H1 (cell line): ENCODE measurements at regions not wholly inside any gene's neighbourhood (a gene's known extent, or its start where the extent isn't known, plus 50 kb on each side); places are given as distances from the start of the nearest gene placed in this dataset.

Experiments
- CTCF ChIA-PET: fragments of 300-600 bp; sonication (Branson Sonifier 250); formaldehyde crosslinking; loops from one replicate; lab custom pipeline; 2021; ENCODE audit not compliant: partially characterized antibody; lab: Charles Lee
- POLR2A ChIA-PET: fragments of 300-600 bp; sonication (Branson Sonifier 250); formaldehyde crosslinking; loops from one replicate; lab custom pipeline; 2021; ENCODE audit warnings: inconsistent platforms; ENCODE audit not compliant: partially characterized antibody; lab: Charles Lee
- DNase-seq, 2 experiments: peaks; one replicate each; pipeline versions ENCODE4 v3.0.0 to v3.0.0-alpha.2; 2010 to 2022; ENCODE audit warnings: low spot score in 2 of 2, low read depth in 1 of 2, mixed read lengths in 1 of 2
- FAIRE-seq: peaks from 2 replicates; lab custom pipeline; 2011; peaks lifted over from hg19 to GRCh38; lab: Jason Lieb, UNC
- H2AFZ ChIP-seq: 2 replicates; pipeline ENCODE4 v1.8.1; 2012; ENCODE audit warnings: low read length, inconsistent platforms
- H2AK5ac ChIP-seq: 2 replicates; pipeline ENCODE4 v1.6.1; 2013; ENCODE audit warnings: low read depth, low read length
- H2BK120ac ChIP-seq: replicated peaks from 2 replicates; pipeline ENCODE3; 2013; ENCODE audit warnings: low read depth, low read length, inconsistent platforms
- H2BK12ac ChIP-seq: 2 replicates; pipeline ENCODE4 v1.6.1; 2013; ENCODE audit warnings: low read depth, low read length
- H2BK15ac ChIP-seq: 2 replicates; pipeline ENCODE4 v1.6.1; 2013; ENCODE audit warnings: low read length
- H2BK20ac ChIP-seq: 2 replicates; pipeline ENCODE4 v1.6.1; 2013; ENCODE audit warnings: low read length
- H2BK5ac ChIP-seq: 2 replicates; pipeline ENCODE4 v1.6.1; 2013; ENCODE audit warnings: low read depth, low read length
- H3K14ac ChIP-seq: 2 replicates; pipeline ENCODE4 v1.6.1; 2013; ENCODE audit warnings: inconsistent platforms; ENCODE audit not compliant: insufficient read length
- H3K18ac ChIP-seq: 2 replicates; pipeline ENCODE4 v1.6.1; 2013; ENCODE audit warnings: low read length; ENCODE audit errors: extremely low read depth
- H3K23ac ChIP-seq: 2 replicates; pipeline ENCODE4 v1.6.1; 2013; ENCODE audit warnings: inconsistent platforms; ENCODE audit not compliant: insufficient read length
- H3K23me2 ChIP-seq: 2 replicates; pipeline ENCODE4 v1.6.1; 2013; ENCODE audit warnings: low read depth, low read length
- H3K27ac ChIP-seq: 2 replicates; pipeline ENCODE4 v1.6.1; 2011; ENCODE audit warnings: low read depth, low read length, inconsistent platforms
- H3K27me3 ChIP-seq, 4 experiments: replicated peaks in 1 of 4; 1 replicate in 1 of 4; 2 replicates in 3 of 4; pipeline versions ENCODE4 v1.6.1 to v1.8.1; 2011 to 2013; ENCODE audit warnings: low read length in 3 of 4, mild to moderate bottlenecking in 3 of 4, inconsistent platforms in 2 of 4, mixed read lengths in 2 of 4, moderate library complexity in 1 of 4; ENCODE audit not compliant: control insufficient read depth in 3 of 4, insufficient read depth in 3 of 4; ENCODE audit errors: extremely low read depth in 1 of 4
- H3K36me3 ChIP-seq, 4 experiments: 2 replicates each; pipeline versions ENCODE4 v1.6.1 to v1.8.1; 2011 to 2013; ENCODE audit warnings: mild to moderate bottlenecking in 4 of 4, low read length in 3 of 4, moderate library complexity in 2 of 4, control low read depth in 1 of 4, inconsistent platforms in 1 of 4; ENCODE audit not compliant: insufficient read depth in 4 of 4, control insufficient read depth in 2 of 4
- H3K4ac ChIP-seq: replicated peaks from 2 replicates; pipeline ENCODE3; 2013; ENCODE audit warnings: low read length, low read depth, mixed read lengths, inconsistent platforms; ENCODE audit not compliant: insufficient read length
- H3K4me1 ChIP-seq, 4 experiments: replicated peaks in 1 of 4; 1 replicate in 1 of 4; 2 replicates in 3 of 4; pipeline versions ENCODE4 v1.6.1 to v1.8.1; 2011 to 2013; ENCODE audit warnings: low read length in 3 of 4, inconsistent platforms in 2 of 4, mixed read lengths in 1 of 4; ENCODE audit not compliant: insufficient read depth in 4 of 4, control insufficient read depth in 3 of 4
- H3K4me2 ChIP-seq, 2 experiments: 2 replicates each; pipeline versions ENCODE4 v1.6.1 to v1.8.1; 2011 to 2013; ENCODE audit warnings: low read depth in 2 of 2, low read length in 2 of 2, control low read depth in 1 of 2, inconsistent platforms in 1 of 2, mild to moderate bottlenecking in 1 of 2; ENCODE audit not compliant: insufficient read depth in 1 of 2
- H3K4me3 ChIP-seq, 4 experiments: fragments of 200-600, 300-600 bp in 1 of 4; sonication (generic), shearing (Covaris generic), sonication (Bioruptor Twin) in 1 of 4; 2 replicates each; pipeline versions ENCODE4 v1.5.1 to v1.8.1; 2011 to 2016; ENCODE audit warnings: low read length in 4 of 4, low read depth in 3 of 4, control low read depth in 2 of 4, inconsistent platforms in 2 of 4, mild to moderate bottlenecking in 2 of 4, mixed read lengths in 1 of 4, moderate library complexity in 1 of 4; ENCODE audit not compliant: insufficient read depth in 2 of 4; ENCODE audit errors: extremely low read depth in 1 of 4
- H3K56ac ChIP-seq: replicated peaks from 2 replicates; pipeline ENCODE3; 2013; ENCODE audit warnings: low read depth, mild to moderate bottlenecking, mixed read lengths, low read length, inconsistent platforms; ENCODE audit not compliant: insufficient read length
- H3K79me1 ChIP-seq: 2 replicates; pipeline ENCODE4 v1.6.1; 2013; ENCODE audit warnings: low read depth, low read length, control low read depth
- H3K79me2 ChIP-seq, 2 experiments: 2 replicates each; pipeline versions ENCODE4 v1.6.1 to v1.8.1; 2012 to 2013; ENCODE audit warnings: low read length in 2 of 2, mild to moderate bottlenecking in 2 of 2, inconsistent platforms in 1 of 2; ENCODE audit not compliant: insufficient read depth in 2 of 2, control insufficient read depth in 1 of 2
- H3K9ac ChIP-seq, 4 experiments: replicated peaks in 1 of 4; 1 replicate in 1 of 4; 2 replicates in 3 of 4; pipeline versions ENCODE4 v1.6.1 to v1.8.1; 2011 to 2013; ENCODE audit warnings: low read depth in 3 of 4, low read length in 3 of 4, control low read depth in 2 of 4, mild to moderate bottlenecking in 2 of 4, moderate library complexity in 2 of 4, inconsistent platforms in 1 of 4; ENCODE audit errors: extremely low read depth in 1 of 4
- H3K9me3 ChIP-seq, 2 experiments: 2 replicates each; pipeline versions ENCODE4 v1.6.1 to v1.8.1; 2012 to 2013; ENCODE audit warnings: mild to moderate bottlenecking in 2 of 2, moderate library complexity in 2 of 2, control low read depth in 1 of 2, inconsistent platforms in 1 of 2, low read depth in 1 of 2, low read length in 1 of 2, mixed read lengths in 1 of 2; ENCODE audit not compliant: insufficient read depth in 2 of 2
- H4K20me1 ChIP-seq, 2 experiments: replicated peaks in 1 of 2; 2 replicates each; pipeline versions ENCODE3 to v1.8.1; 2011 to 2013; ENCODE audit warnings: inconsistent platforms in 2 of 2, low read length in 2 of 2, mild to moderate bottlenecking in 1 of 2; ENCODE audit not compliant: insufficient read depth in 2 of 2, control insufficient read depth in 1 of 2
- H4K5ac ChIP-seq: 2 replicates; pipeline ENCODE4 v1.6.1; 2013; ENCODE audit warnings: low read length, low read depth, mixed read lengths, inconsistent platforms; ENCODE audit not compliant: insufficient read length
- H4K8ac ChIP-seq: 2 replicates; pipeline ENCODE4 v1.8.0; 2013; ENCODE audit warnings: mild to moderate bottlenecking, moderate library complexity, low read length, inconsistent platforms; ENCODE audit not compliant: insufficient read depth; ENCODE audit errors: extremely low read depth
- H4K91ac ChIP-seq: replicated peaks from 2 replicates; pipeline ENCODE3; 2013; ENCODE audit warnings: low read length, mixed read lengths, inconsistent platforms; ENCODE audit not compliant: insufficient read length
- BCL11A ChIP-seq, 2 experiments: IDR thresholded peaks; one replicate each; pipeline ENCODE4 v1.6.1; 2011; ENCODE audit warnings: low read depth in 2 of 2, low read length in 2 of 2, mild to moderate bottlenecking in 2 of 2
- USF2 ChIP-seq: IDR thresholded peaks from 2 replicates; pipeline ENCODE4 v1.6.1; 2011; ENCODE audit warnings: low read length, improper control_type of control experiment
- WGBS, 2 experiments: shearing (Covaris generic) in 1 of 2; methylation state at CpG; one replicate each; pipeline versions ENCODE4 v1.1.6 to v1.1.7; 2013 to 2015; ENCODE audit warnings: low lambda C conversion rate in 2 of 2, mixed read lengths in 2 of 2, inconsistent platforms in 1 of 2, low coverage in 1 of 2, missing lambda C conversion rate in 1 of 2; ENCODE audit not compliant: insufficient replicate concordance in 2 of 2, insufficient coverage in 1 of 2, insufficient read length in 1 of 2; ENCODE audit errors: extremely low coverage in 1 of 2, missing lambda C conversion rate in 1 of 2; 5-methylcytosine and 5-hydroxymethylcytosine counted together

- Histone ChIP-seq H3K4me2 (no peak overlapping the region), H3K9me3 (no peaks in the 10 kb centered on the region), H4K20me1 (no peaks in the 10 kb centered on the region), H2AFZ (no peak overlapping the region), H2AK5ac (no peak overlapping the region), H2BK20ac (no peak overlapping the region), H3K27me3 (no peaks in the 10 kb centered on the region), H2BK12ac (no peak overlapping the region), H3K18ac (no peak overlapping the region), H2BK5ac (no peak overlapping the region), H3K14ac (no peak overlapping the region), H3K36me3 (no peaks in the 10 kb centered on the region), H2BK120ac (no peak overlapping the region), H3K4me3 (no peak overlapping the region), H4K91ac (no peak overlapping the region), H4K5ac (no peak overlapping the region), H3K79me1 (no peaks in the 10 kb centered on the region), H4K8ac (no peak overlapping the region), H3K79me2 (no peaks in the 10 kb centered on the region), H3K23ac (no peak overlapping the region), H3K9ac (no peak overlapping the region), H3K56ac (no peak overlapping the region), H3K4ac (no peak overlapping the region), H3K23me2 (no peaks in the 10 kb centered on the region), H2BK15ac (no peak overlapping the region), H3K4me1 (no peaks in the 10 kb centered on the region), H3K27ac (no peak overlapping the region)
- DNase-seq (no peak), FAIRE-seq (no peak)
- 91% methylated on average over 3 of the region's 3 CpGs; no CpG with 5 or more reads in 1 of the 2 experiments for WGBS, 2 experiments
- TF ChIP-seq USF2: no peak
- no peak for TF ChIP-seq BCL11A (IDR thresholded peaks at IDR 0.05; ENCODE audit: low read depth in 2 of 2, low read length in 2 of 2)
- CTCF ChIA-PET: interaction anchor here (0.7 kb wide), 1 partner anchor 774 kb away, joined by 3 read pairs; no protein-coding TSS in a partner anchor
- POLR2A ChIA-PET: no interaction called here
Measured at GRCh38 chr14:87688524-87688923, 304.5 kb downstream of the GALC start.
